ENCODE measurements at regions not wholly inside any gene's neighbourhood (a gene's known extent, or its start where the extent isn't known, plus 50 kb on each side); places are given as distances from the start of the nearest gene placed in this dataset.

DNA sequence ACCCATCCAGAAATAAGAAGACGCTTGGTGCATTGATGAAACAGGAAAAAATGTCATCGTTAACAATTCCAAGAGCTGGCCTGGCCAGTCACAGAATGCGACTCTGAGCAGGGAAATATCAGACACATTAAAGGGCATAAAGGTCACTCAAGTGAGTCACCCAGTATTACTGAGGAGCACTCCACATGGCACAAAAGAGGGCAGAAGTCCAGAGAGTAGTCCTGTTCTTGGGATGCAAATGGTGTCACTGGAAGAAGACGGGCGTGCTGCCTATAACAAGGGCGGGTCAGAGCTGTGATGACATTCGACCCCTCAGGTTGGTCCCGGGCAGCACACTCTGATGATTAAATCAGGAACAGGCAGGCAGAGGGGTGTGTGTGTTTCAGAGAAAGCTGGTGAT is 720.3 kb downstream of the UQCRFS1 start:
- H3K27me3 ChIP-seq (ENCODE audit: insufficient read depth, low read length, poor library complexity) = no peaks in the 10 kb centered on the region
- no peak for DNase-seq
- H4K8ac ChIP-seq (ENCODE audit: low read depth, low read length) = no peak overlapping the region
- H3K79me2 ChIP-seq (ENCODE audit: control insufficient read depth, insufficient read depth, low read length) = no peaks in the 10 kb centered on the region
- H3K4me1 ChIP-seq (ENCODE audit: control insufficient read depth, low read depth, low read length) = peaks cover 2% of the 10 kb centered on the region
- no peak overlapping the region for H2AK5ac ChIP-seq (ENCODE audit: low read length)
- no peak overlapping the region for H2BK15ac ChIP-seq (replicated peaks; ENCODE audit: low read depth)
- no peak overlapping the region for H3K4ac ChIP-seq (ENCODE audit: low read depth, low read length)
- no peak overlapping the region for H2BK5ac ChIP-seq (ENCODE audit: low read length)
- no peaks in the 10 kb centered on the region for H3K36me3 ChIP-seq (ENCODE audit: control insufficient read depth, insufficient read depth, low read length)
- WGBS (ENCODE audit: extremely low coverage, insufficient coverage, low lambda C conversion rate) = no CpG with 5 or more reads among the region's 8 CpGs
- no peak overlapping the region for H3K4me2 ChIP-seq (ENCODE audit: low read length)
- H3K4me3 ChIP-seq (ENCODE audit: low read length) = no peak overlapping the region
- no peak overlapping the region for H4K5ac ChIP-seq (ENCODE audit: low read length)
- H3K23ac ChIP-seq (ENCODE audit: low read length) = no peak overlapping the region
- no peak overlapping the region for H3K18ac ChIP-seq (ENCODE audit: low read length)
- H2BK120ac ChIP-seq (ENCODE audit: low read depth, low read length) = no peak overlapping the region
- no peak overlapping the region for H3K9ac ChIP-seq (ENCODE audit: low read length)
- H3K56ac ChIP-seq (ENCODE audit: low read length) = no peak overlapping the region
- no peaks in the 10 kb centered on the region for H3K79me1 ChIP-seq (ENCODE audit: low read length)
- H3K27ac ChIP-seq (ENCODE audit: low read depth, low read length) = no peak overlapping the region

DNA sequence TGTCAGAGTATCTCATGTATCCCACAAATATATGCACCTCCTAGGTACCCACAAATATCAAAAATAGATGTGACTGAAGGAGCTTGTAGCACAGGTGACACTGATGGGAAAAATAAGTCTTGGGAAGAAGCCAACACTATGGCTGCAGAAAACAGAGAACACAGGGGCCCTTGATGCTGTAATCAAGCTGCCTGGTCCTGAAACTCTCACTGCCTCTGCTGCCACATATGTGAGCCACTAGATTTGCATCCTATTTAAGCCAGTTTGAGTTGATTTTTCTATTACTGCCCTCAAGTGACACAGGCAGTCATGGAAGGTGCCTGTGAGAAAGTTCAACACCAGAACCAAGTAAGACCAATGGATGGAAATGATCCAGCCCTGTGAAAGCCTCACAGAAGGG is 720.8 kb downstream of the UQCRFS1 start:
- Histone ChIP-seq H3K18ac (ENCODE audit: low read length) (no peak overlapping the region), H3K4ac (ENCODE audit: low read depth, low read length) (no peak overlapping the region), H2AK5ac (ENCODE audit: low read length) (no peak overlapping the region), H3K79me2 (ENCODE audit: control insufficient read depth, insufficient read depth, low read length) (no peaks in the 10 kb centered on the region), H3K27me3 (ENCODE audit: insufficient read depth, low read length, poor library complexity) (no peaks in the 10 kb centered on the region), H3K4me1 (ENCODE audit: control insufficient read depth, low read depth, low read length) (peaks cover 2% of the 10 kb centered on the region), H3K56ac (ENCODE audit: low read length) (no peak overlapping the region), H3K23ac (ENCODE audit: low read length) (no peak overlapping the region), H2BK120ac (ENCODE audit: low read depth, low read length) (no peak overlapping the region), H3K9ac (ENCODE audit: low read length) (no peak overlapping the region), H2BK15ac (replicated peaks; ENCODE audit: low read depth) (no peak overlapping the region), H3K27ac (ENCODE audit: low read depth, low read length) (no peak overlapping the region), H3K36me3 (ENCODE audit: control insufficient read depth, insufficient read depth, low read length) (no peaks in the 10 kb centered on the region), H2BK5ac (ENCODE audit: low read length) (no peak overlapping the region), H3K79me1 (ENCODE audit: low read length) (no peaks in the 10 kb centered on the region), H4K8ac (ENCODE audit: low read depth, low read length) (no peak overlapping the region), H4K5ac (ENCODE audit: low read length) (no peak overlapping the region), H3K4me3 (ENCODE audit: low read length) (no peak overlapping the region), H3K4me2 (ENCODE audit: low read length) (no peak overlapping the region)
- DNase-seq = no peak

DNA sequence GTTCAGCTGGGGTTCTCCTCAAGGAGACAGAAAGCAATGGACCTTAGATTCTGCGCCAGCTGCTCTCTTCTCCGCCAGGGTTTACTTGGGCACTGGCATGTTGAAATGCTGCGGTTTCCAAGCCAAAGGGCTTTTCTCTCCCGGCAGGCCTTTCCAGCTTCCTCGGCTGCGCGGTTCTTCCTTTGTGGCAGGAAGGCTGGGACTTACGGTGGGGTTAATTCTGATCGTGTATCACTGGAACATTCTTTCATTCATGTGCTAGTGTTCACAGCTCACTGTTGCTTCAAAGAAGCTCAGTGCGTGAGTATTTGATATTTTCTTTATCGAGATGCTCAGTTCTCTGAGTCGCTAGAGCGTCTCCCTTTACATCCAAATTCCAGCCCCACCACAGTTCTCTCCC is 723.2 kb downstream of the UQCRFS1 start:
- no CpG with 5 or more reads among the region's 13 CpGs for WGBS (ENCODE audit: extremely low coverage, insufficient coverage, low lambda C conversion rate)

GRCh38 chr19:28489126-28489660 is 723.8 kb downstream of the UQCRFS1 start:
- no peak overlapping the region for H3K56ac ChIP-seq (ENCODE audit: low read length)
- DNase-seq = peak; percentile 32
- H3K18ac ChIP-seq (ENCODE audit: low read length) = no peak overlapping the region
- H3K36me3 ChIP-seq (ENCODE audit: control insufficient read depth, insufficient read depth, low read length) = no peaks in the 10 kb centered on the region
- no peak overlapping the region for H3K9ac ChIP-seq (ENCODE audit: low read length)
- H3K4ac ChIP-seq (ENCODE audit: low read depth, low read length) = no peak overlapping the region
- no peak overlapping the region for H2BK15ac ChIP-seq (replicated peaks; ENCODE audit: low read depth)
- no peak overlapping the region for H3K4me3 ChIP-seq (ENCODE audit: low read length)
- no peak overlapping the region for H4K5ac ChIP-seq (ENCODE audit: low read length)
- H3K23ac ChIP-seq (ENCODE audit: low read length) = no peak overlapping the region
- H3K79me2 ChIP-seq (ENCODE audit: control insufficient read depth, insufficient read depth, low read length) = no peaks in the 10 kb centered on the region
- H3K79me1 ChIP-seq (ENCODE audit: low read length) = no peaks in the 10 kb centered on the region
- no peak overlapping the region for H2BK5ac ChIP-seq (ENCODE audit: low read length)
- H3K27me3 ChIP-seq (ENCODE audit: insufficient read depth, low read length, poor library complexity) = no peaks in the 10 kb centered on the region
- H3K27ac ChIP-seq (ENCODE audit: low read depth, low read length) = no peak overlapping the region
- no peak overlapping the region for H2AK5ac ChIP-seq (ENCODE audit: low read length)
- no peaks in the 10 kb centered on the region for H3K4me1 ChIP-seq (ENCODE audit: control insufficient read depth, low read depth, low read length)
- H3K4me2 ChIP-seq (ENCODE audit: low read length) = no peak overlapping the region
- no peak overlapping the region for H4K8ac ChIP-seq (ENCODE audit: low read depth, low read length)
- no peak overlapping the region for H2BK120ac ChIP-seq (ENCODE audit: low read depth, low read length)
- no CpG with 5 or more reads among the region's 9 CpGs for WGBS (ENCODE audit: extremely low coverage, insufficient coverage, low lambda C conversion rate)

More for the DNA sequence above, 723.2 kb downstream of the UQCRFS1 start:
- Histone ChIP-seq H3K4me2 (ENCODE audit: low read length) (no peak overlapping the region), H3K36me3 (ENCODE audit: control insufficient read depth, insufficient read depth, low read length) (no peaks in the 10 kb centered on the region), H2BK5ac (ENCODE audit: low read length) (no peak overlapping the region), H3K4ac (ENCODE audit: low read depth, low read length) (no peak overlapping the region), H4K5ac (ENCODE audit: low read length) (no peak overlapping the region), H2BK120ac (ENCODE audit: low read depth, low read length) (no peak overlapping the region), H3K23ac (ENCODE audit: low read length) (no peak overlapping the region), H2BK15ac (replicated peaks; ENCODE audit: low read depth) (no peak overlapping the region), H3K9ac (ENCODE audit: low read length) (no peak overlapping the region), H3K79me2 (ENCODE audit: control insufficient read depth, insufficient read depth, low read length) (no peaks in the 10 kb centered on the region), H3K27ac (ENCODE audit: low read depth, low read length) (no peak overlapping the region), H3K4me3 (ENCODE audit: low read length) (no peak overlapping the region), H4K8ac (ENCODE audit: low read depth, low read length) (no peak overlapping the region), H2AK5ac (ENCODE audit: low read length) (no peak overlapping the region), H3K79me1 (ENCODE audit: low read length) (no peaks in the 10 kb centered on the region), H3K4me1 (ENCODE audit: control insufficient read depth, low read depth, low read length) (no peaks in the 10 kb centered on the region), H3K18ac (ENCODE audit: low read length) (no peak overlapping the region), H3K27me3 (ENCODE audit: insufficient read depth, low read length, poor library complexity) (no peaks in the 10 kb centered on the region), H3K56ac (ENCODE audit: low read length) (no peak overlapping the region)
- DNase-seq = no peak

- no peak overlapping the region for H2AK5ac ChIP-seq (ENCODE audit: low read length)
- no peaks in the 10 kb centered on the region for H3K79me2 ChIP-seq (ENCODE audit: control insufficient read depth, insufficient read depth, low read length)
- no peak overlapping the region for H3K4me2 ChIP-seq (ENCODE audit: low read length)
- H4K5ac ChIP-seq (ENCODE audit: low read length) = no peak overlapping the region
- H2BK5ac ChIP-seq (ENCODE audit: low read length) = no peak overlapping the region
- no peak overlapping the region for H2BK120ac ChIP-seq (ENCODE audit: low read depth, low read length)
- H3K23ac ChIP-seq (ENCODE audit: low read length) = no peak overlapping the region
- H3K18ac ChIP-seq (ENCODE audit: low read length) = no peak overlapping the region
- H3K4me3 ChIP-seq (ENCODE audit: low read length) = no peak overlapping the region
- no peaks in the 10 kb centered on the region for H3K79me1 ChIP-seq (ENCODE audit: low read length)
- no peak overlapping the region for H3K27ac ChIP-seq (ENCODE audit: low read depth, low read length)
- H3K27me3 ChIP-seq (ENCODE audit: insufficient read depth, low read length, poor library complexity) = no peaks in the 10 kb centered on the region
- no peak for DNase-seq
- H3K36me3 ChIP-seq (ENCODE audit: control insufficient read depth, insufficient read depth, low read length) = no peaks in the 10 kb centered on the region
- no peak overlapping the region for H3K9ac ChIP-seq (ENCODE audit: low read length)
- no peak overlapping the region for H4K8ac ChIP-seq (ENCODE audit: low read depth, low read length)
- H3K4ac ChIP-seq (ENCODE audit: low read depth, low read length) = no peak overlapping the region
- H2BK15ac ChIP-seq (replicated peaks; ENCODE audit: low read depth) = no peak overlapping the region
- WGBS (ENCODE audit: extremely low coverage, insufficient coverage, low lambda C conversion rate) = no CpG with 5 or more reads among the region's 6 CpGs
- no peak overlapping the region for H3K56ac ChIP-seq (ENCODE audit: low read length)
- no peaks in the 10 kb centered on the region for H3K4me1 ChIP-seq (ENCODE audit: control insufficient read depth, low read depth, low read length)
These were observed 725.0 kb downstream of the UQCRFS1 start for GRCh38 chr19:28487999-28488398.

DNA sequence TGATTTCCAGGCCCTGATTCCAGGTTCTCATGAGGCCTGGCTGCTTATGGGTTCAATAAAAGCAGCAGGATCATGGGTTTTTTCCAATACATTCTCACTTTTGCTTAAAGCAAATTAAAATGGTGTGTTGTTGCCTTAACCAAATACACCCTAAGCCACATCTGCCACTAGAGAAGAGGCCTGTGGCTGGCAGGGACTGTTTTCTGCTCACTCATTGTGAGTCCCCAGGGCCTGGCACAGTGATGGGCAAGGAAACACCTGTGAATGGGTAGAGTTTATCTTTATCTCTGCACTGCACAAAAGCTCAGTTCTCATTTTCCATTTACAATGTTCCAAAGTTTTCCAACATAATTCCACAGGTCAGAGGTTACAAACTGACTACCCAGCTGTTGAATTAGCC is 726.0 kb downstream of the UQCRFS1 start:
- H3K27me3 ChIP-seq (ENCODE audit: insufficient read depth, low read length, poor library complexity) = no peaks in the 10 kb centered on the region
- no peak overlapping the region for H3K4ac ChIP-seq (ENCODE audit: low read depth, low read length)
- no peaks in the 10 kb centered on the region for H3K36me3 ChIP-seq (ENCODE audit: control insufficient read depth, insufficient read depth, low read length)
- no peak for DNase-seq
- no peak overlapping the region for H2BK15ac ChIP-seq (replicated peaks; ENCODE audit: low read depth)
- H4K5ac ChIP-seq (ENCODE audit: low read length) = no peak overlapping the region
- H3K23ac ChIP-seq (ENCODE audit: low read length) = no peak overlapping the region
- H3K9ac ChIP-seq (ENCODE audit: low read length) = no peak overlapping the region
- H3K79me1 ChIP-seq (ENCODE audit: low read length) = no peaks in the 10 kb centered on the region
- H2AK5ac ChIP-seq (ENCODE audit: low read length) = no peak overlapping the region
- H3K56ac ChIP-seq (ENCODE audit: low read length) = no peak overlapping the region
- no peaks in the 10 kb centered on the region for H3K79me2 ChIP-seq (ENCODE audit: control insufficient read depth, insufficient read depth, low read length)
- H4K8ac ChIP-seq (ENCODE audit: low read depth, low read length) = no peak overlapping the region
- no peak overlapping the region for H3K4me2 ChIP-seq (ENCODE audit: low read length)
- H3K4me3 ChIP-seq (ENCODE audit: low read length) = no peak overlapping the region
- H2BK5ac ChIP-seq (ENCODE audit: low read length) = no peak overlapping the region
- H3K4me1 ChIP-seq (ENCODE audit: control insufficient read depth, low read depth, low read length) = no peaks in the 10 kb centered on the region
- H2BK120ac ChIP-seq (ENCODE audit: low read depth, low read length) = no peak overlapping the region
- no peak overlapping the region for H3K27ac ChIP-seq (ENCODE audit: low read depth, low read length)
- no peak overlapping the region for H3K18ac ChIP-seq (ENCODE audit: low read length)

All from mesendoderm (in vitro differentiated cells).